GM23338 (cell line): ENCODE measurements at regions not wholly inside any gene's neighbourhood (a gene's known extent, or its start where the extent isn't known, plus 50 kb on each side); places are given as distances from the start of the nearest gene placed in this dataset.

ENCODE experiments used
- ATAC-seq: fragments of 200-7000 bp; cut with Tn5 transposase; 3 replicates; pipeline ENCODE4 v1.9.1; 2020
- DNase-seq: peaks from one replicate; pipeline ENCODE4 v3.0.0-alpha.2; 2015; ENCODE audit warnings: low spot score
- H2AFZ ChIP-seq: fragments of 200-600 bp; sonication (generic); 2 replicates; pipeline ENCODE4 v1.8.0; 2016; ENCODE audit warnings: antibody characterized with exemption, mild to moderate bottlenecking, moderate library complexity
- H3F3A ChIP-seq: fragments of 200-600 bp; sonication (generic); replicated peaks from 2 replicates; pipeline ENCODE4 v1.8.0; 2017; ENCODE audit warnings: antibody characterized with exemption, mixed run types, low read depth
- H3K27ac ChIP-seq: fragments of 200-600 bp; sonication (generic); 2 replicates; pipeline ENCODE4 v1.6.1; 2016; ENCODE audit warnings: low read depth
- H3K27me3 ChIP-seq: fragments of 200-600 bp; sonication (generic); 2 replicates; pipeline ENCODE4 v1.8.0; 2016; ENCODE audit warnings: mild to moderate bottlenecking, mixed run types, moderate library complexity; ENCODE audit not compliant: insufficient read depth
- H3K36me3 ChIP-seq: fragments of 200-600 bp; sonication (generic); 2 replicates; pipeline ENCODE4 v1.8.0; 2016; ENCODE audit warnings: mild to moderate bottlenecking; ENCODE audit not compliant: insufficient read depth
- H3K4me1 ChIP-seq: fragments of 200-600 bp; sonication (generic); 2 replicates; pipeline ENCODE4 v1.8.0; 2016; ENCODE audit warnings: mild to moderate bottlenecking, moderate library complexity; ENCODE audit not compliant: insufficient read depth
- H3K4me2 ChIP-seq: fragments of 200-600 bp; sonication (generic); 2 replicates; pipeline ENCODE4 v1.7.1; 2017; ENCODE audit warnings: mixed run types
- H3K4me3 ChIP-seq: fragments of 200-600 bp; sonication (generic); 2 replicates; pipeline ENCODE4 v1.6.1; 2016; ENCODE audit warnings: mixed run types
- H3K79me2 ChIP-seq: fragments of 200-600 bp; sonication (generic); replicated peaks from 2 replicates; pipeline ENCODE4 v1.8.0; 2017; ENCODE audit warnings: mild to moderate bottlenecking; ENCODE audit not compliant: insufficient read depth
- H3K9me2 ChIP-seq: fragments of 200-600 bp; sonication (generic); 2 replicates; pipeline ENCODE4 v1.8.0; 2017; ENCODE audit not compliant: insufficient read depth
- H4K20me1 ChIP-seq: fragments of 200-600 bp; sonication (generic); replicated peaks from 2 replicates; pipeline ENCODE4 v1.8.0; 2017; ENCODE audit warnings: mild to moderate bottlenecking; ENCODE audit not compliant: insufficient read depth
- H3K27ac Mint-ChIP-seq: 2 replicates; pipeline ENCODE4 v1.8.0; 2020; ENCODE audit warnings: inconsistent platforms, mild to moderate bottlenecking, moderate library complexity, mixed read lengths
- H3K27me3 Mint-ChIP-seq: 3 replicates; pipeline ENCODE4 v1.8.0; 2022; ENCODE audit warnings: low read depth, mild to moderate bottlenecking, moderate library complexity, mixed read lengths, inconsistent platforms; ENCODE audit not compliant: insufficient read depth, poor library complexity
- H3K36me3 Mint-ChIP-seq: 3 replicates; pipeline ENCODE4 v1.8.0; 2021; ENCODE audit warnings: low read depth, mild to moderate bottlenecking, inconsistent platforms, moderate library complexity, mixed read lengths
- H3K4me1 Mint-ChIP-seq: 3 replicates; pipeline ENCODE4 v1.8.0; 2020; ENCODE audit warnings: mild to moderate bottlenecking, inconsistent platforms, mixed read lengths
- H3K4me3 Mint-ChIP-seq: 3 replicates; pipeline ENCODE4 v1.8.0; 2021; ENCODE audit warnings: moderate library complexity, mild to moderate bottlenecking, inconsistent platforms, mixed read lengths
- H3K9me3 Mint-ChIP-seq: 3 replicates; pipeline ENCODE4 v1.8.0; 2020; ENCODE audit warnings: moderate library complexity, mild to moderate bottlenecking, inconsistent platforms, mixed read lengths
- CREB1 ChIP-seq: fragments of 250-450 bp; sonication (Bioruptor Pico); IDR thresholded peaks from 2 replicates; pipeline ENCODE4 v1.5.0; 2020; ENCODE audit warnings: low read depth, mild to moderate bottlenecking, moderate library complexity
- CTCF ChIP-seq, 2 experiments: fragments of 200-600 bp in 1 of 2; sonication (generic) in 1 of 2; conservative IDR thresholded peaks; 2 replicates each; pipeline versions ENCODE4 v1.5.1 to v1.6.1; 2016 to 2017; ENCODE audit warnings: antibody characterized with exemption in 2 of 2, low read depth in 2 of 2, mild to moderate bottlenecking in 2 of 2, moderate library complexity in 1 of 2
- EZH2 ChIP-seq: fragments of 200-600 bp; sonication (generic); IDR thresholded peaks from one replicate; pipeline ENCODE4 v1.8.0; 2017; ENCODE audit warnings: antibody characterized with exemption, mild to moderate bottlenecking, low read depth; ENCODE audit not compliant: unreplicated experiment
- POLR2AphosphoS5 ChIP-seq: IDR thresholded peaks from 2 replicates; pipeline ENCODE4 v1.6.1; 2016; ENCODE audit warnings: antibody characterized with exemption, low read depth
- ZNF114 ChIP-seq: fragments of 250-450 bp; sonication (Bioruptor Pico); IDR thresholded peaks from 2 replicates; pipeline ENCODE4 v1.5.0; 2020; ENCODE audit warnings: mild to moderate bottlenecking, moderate library complexity
- ZNF331 ChIP-seq: fragments of 250-450 bp; sonication (Bioruptor Pico); IDR thresholded peaks from 2 replicates; pipeline ENCODE4 v1.5.0; 2020; ENCODE audit warnings: low read depth, mild to moderate bottlenecking, moderate library complexity
- TF ChIP-seq, protein P1 (sequence below): IDR thresholded peaks from one replicate; pipeline ENCODE4 v1.6.1; 2018; ENCODE audit warnings: antibody characterized with exemption; ENCODE audit not compliant: unreplicated experiment
- TF ChIP-seq, protein P2 (sequence below): IDR thresholded peaks from 2 replicates; pipeline ENCODE4 v1.6.1; 2016; ENCODE audit warnings: antibody characterized with exemption

GRCh38 chr18:72436401-72436800 lies 107.7 kb downstream of the CBLN2 start (continued):
- TF ChIP-seq, protein P1, sequence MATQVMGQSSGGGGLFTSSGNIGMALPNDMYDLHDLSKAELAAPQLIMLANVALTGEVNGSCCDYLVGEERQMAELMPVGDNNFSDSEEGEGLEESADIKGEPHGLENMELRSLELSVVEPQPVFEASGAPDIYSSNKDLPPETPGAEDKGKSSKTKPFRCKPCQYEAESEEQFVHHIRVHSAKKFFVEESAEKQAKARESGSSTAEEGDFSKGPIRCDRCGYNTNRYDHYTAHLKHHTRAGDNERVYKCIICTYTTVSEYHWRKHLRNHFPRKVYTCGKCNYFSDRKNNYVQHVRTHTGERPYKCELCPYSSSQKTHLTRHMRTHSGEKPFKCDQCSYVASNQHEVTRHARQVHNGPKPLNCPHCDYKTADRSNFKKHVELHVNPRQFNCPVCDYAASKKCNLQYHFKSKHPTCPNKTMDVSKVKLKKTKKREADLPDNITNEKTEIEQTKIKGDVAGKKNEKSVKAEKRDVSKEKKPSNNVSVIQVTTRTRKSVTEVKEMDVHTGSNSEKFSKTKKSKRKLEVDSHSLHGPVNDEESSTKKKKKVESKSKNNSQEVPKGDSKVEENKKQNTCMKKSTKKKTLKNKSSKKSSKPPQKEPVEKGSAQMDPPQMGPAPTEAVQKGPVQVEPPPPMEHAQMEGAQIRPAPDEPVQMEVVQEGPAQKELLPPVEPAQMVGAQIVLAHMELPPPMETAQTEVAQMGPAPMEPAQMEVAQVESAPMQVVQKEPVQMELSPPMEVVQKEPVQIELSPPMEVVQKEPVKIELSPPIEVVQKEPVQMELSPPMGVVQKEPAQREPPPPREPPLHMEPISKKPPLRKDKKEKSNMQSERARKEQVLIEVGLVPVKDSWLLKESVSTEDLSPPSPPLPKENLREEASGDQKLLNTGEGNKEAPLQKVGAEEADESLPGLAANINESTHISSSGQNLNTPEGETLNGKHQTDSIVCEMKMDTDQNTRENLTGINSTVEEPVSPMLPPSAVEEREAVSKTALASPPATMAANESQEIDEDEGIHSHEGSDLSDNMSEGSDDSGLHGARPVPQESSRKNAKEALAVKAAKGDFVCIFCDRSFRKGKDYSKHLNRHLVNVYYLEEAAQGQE, result no peak
- TF ChIP-seq ZNF331 (CRISPR knock-in tag) (no peak), CTCF (conservative IDR thresholded peaks at IDR 0.05; ENCODE audit: low read depth in 2 of 2) (no peak), CREB1 (no peak), POLR2AphosphoS5 (no peak)
- TF ChIP-seq, protein P2, sequence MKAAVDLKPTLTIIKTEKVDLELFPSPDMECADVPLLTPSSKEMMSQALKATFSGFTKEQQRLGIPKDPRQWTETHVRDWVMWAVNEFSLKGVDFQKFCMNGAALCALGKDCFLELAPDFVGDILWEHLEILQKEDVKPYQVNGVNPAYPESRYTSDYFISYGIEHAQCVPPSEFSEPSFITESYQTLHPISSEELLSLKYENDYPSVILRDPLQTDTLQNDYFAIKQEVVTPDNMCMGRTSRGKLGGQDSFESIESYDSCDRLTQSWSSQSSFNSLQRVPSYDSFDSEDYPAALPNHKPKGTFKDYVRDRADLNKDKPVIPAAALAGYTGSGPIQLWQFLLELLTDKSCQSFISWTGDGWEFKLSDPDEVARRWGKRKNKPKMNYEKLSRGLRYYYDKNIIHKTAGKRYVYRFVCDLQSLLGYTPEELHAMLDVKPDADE, result no peak

DNA sequence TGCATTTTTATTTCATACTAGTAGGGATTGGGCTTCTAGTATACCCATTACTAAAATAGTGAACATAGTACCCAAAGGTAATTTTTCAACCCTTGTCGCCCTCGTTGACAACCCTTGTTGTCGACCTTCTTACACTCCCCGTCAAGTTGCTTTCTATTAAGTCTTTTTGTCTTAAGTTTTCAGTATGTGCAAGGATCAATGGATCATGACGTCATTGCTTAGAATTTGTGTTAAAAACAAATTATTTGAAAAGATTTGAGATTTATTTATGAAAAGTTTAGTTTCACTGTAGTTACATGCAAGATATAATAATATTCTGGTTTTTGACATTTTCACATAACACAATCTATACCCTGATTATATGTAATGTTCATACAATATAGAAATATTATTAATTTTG lies 110.4 kb downstream of the CBLN2 start:
- H3K4me1 Mint-ChIP-seq, result no peaks in the 10 kb centered on the region
- H3K27ac Mint-ChIP-seq, result no peak overlapping the region
- Histone ChIP-seq H3F3A (no peaks in the 10 kb centered on the region), H2AFZ (no peak overlapping the region), H3K27me3 (no peaks in the 10 kb centered on the region), H4K20me1 (no peaks in the 10 kb centered on the region), H3K36me3 (0 out of 2 replicates have a peak, but pooled peaks cover 3% of the 10 kb centered on the region), H3K4me3 (no peak overlapping the region), H3K9me2 (no peaks in the 10 kb centered on the region), H3K4me2 (no peak overlapping the region), H3K27ac (no peak overlapping the region), H3K4me1 (no peaks in the 10 kb centered on the region), H3K79me2 (no peaks in the 10 kb centered on the region)
- H3K27me3 Mint-ChIP-seq, result peaks cover 2% of the 10 kb centered on the region
- ATAC-seq (no peak), DNase-seq (no peak)
- TF ChIP-seq CTCF (conservative IDR thresholded peaks at IDR 0.05; ENCODE audit: low read depth in 2 of 2) (no peak), EZH2 (no peak), ZNF331 (CRISPR knock-in tag) (no peak), ZNF114 (no peak)
- peaks cover 90% of the 10 kb centered on the region for H3K9me3 Mint-ChIP-seq
- H3K4me3 Mint-ChIP-seq, result no peak overlapping the region
- peaks cover 16% of the 10 kb centered on the region; the same call in 2 of the 3 replicates for H3K36me3 Mint-ChIP-seq
